HG02870 (cell line): ENCODE measurements at regions not wholly inside any gene's neighbourhood (a gene's known extent, or its start where the extent isn't known, plus 50 kb on each side); places are given as distances from the start of the nearest gene placed in this dataset.

Experiments
- ATAC-seq: cut with Tn5 transposase; IDR thresholded peaks from one replicate; pipeline ENCODE4 v1.9.1; 2021; ENCODE audit warnings: mild to moderate bottlenecking, moderate library complexity; ENCODE audit not compliant: unreplicated experiment

DNA sequence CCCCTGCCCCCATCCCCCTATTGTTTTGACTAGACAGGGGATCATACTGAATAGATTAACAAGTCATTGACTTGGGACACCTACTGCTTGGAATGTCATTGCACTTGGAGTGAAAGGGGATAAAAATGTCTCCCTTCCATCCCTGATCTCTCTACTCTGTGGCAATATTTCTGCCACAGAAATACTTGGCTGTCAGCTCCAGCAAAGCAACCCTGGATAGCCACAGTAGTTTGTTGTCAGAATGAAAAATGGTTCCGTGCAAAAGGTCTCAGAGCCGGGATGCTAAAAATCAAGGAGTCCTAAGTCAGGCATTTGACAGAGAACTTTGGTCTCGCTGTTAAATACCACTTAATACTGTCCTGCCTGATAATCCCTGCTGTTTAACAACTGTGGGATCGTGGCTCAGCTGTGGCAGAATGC, 722.0 kb upstream of the SOX9 start:
- ATAC-seq: no peak

DNA sequence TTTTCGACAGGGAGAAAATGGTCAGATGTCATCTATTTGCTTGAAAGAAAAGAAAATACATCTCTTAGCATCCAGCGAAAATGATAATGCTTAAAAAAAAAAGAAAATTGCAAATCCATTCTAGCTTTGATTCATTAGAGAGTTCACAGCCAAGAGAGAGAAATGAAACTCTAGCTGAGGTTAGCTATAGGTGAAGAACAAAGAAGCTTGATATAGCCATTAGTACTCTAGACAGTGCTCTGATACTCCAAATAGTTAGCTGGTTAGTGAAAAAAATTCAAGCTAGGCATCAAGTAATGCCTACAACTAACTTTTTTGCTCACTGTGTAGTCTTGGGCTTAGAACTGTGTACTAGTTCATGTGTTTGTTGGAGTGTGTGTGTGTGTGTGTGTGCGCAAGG, 721.6 kb upstream of the SOX9 start:
- no peak for ATAC-seq

DNA sequence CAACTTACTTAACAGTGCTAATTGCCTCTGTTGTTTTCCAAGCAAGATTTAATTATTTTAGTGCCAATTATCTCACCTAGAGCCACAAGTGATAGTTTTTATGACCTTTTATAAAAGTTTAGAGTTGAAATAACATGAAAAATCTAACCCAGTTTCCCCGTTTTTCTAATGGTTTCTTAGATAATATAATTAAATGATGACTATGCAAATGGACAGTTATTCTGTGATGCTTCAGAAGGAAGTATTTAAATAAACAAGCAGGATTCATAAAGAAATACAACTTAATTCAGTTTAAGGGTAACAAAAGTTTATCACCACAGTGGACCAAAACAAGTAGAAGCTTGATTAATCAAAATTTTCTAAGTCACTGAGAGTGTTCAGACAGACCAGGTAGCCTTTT, 721.2 kb upstream of the SOX9 start:
- ATAC-seq: no peak

DNA sequence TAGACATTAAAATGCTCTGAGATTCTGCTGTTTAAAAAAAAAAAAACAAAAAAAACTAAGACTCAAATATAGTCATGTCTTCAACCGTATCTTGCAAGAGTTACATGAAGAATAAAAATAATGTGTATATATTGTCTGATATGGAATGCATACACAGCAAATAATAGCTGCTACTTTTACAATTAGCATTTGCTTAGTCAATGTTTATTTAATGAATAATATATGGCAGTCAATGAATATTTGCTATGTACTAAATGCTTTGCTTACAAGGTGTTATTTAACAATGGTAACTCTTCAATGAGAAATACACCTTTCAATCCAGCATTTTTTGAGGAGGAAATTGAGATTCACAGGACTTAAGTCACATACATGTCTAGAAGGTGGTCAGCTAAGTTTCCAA, 718.8 kb upstream of the SOX9 start:
- ATAC-seq: no peak

DNA sequence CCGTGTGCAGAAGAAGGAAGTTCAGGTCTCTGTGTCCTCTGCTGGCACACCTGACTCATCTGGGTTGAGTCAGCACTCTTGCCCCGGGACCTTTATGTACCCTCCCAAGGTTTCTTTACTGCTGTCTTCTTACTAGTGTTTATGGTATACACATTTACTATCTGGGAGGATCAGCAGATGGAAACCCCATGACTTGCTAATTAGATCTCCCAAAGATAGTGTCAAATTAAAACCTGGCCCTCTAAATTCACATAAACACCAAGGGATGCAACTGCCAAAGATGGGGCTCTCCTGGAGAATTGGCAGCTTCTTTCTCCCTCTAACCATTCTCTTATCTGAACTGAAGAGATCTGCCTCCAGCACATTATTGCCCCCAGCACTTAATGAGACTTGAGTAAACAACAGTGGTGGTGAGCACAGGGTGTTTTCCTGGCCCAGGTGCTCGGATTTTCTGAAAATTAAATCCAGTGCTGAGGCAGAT, 718.1 kb upstream of the SOX9 start:
- ATAC-seq: no peak

DNA sequence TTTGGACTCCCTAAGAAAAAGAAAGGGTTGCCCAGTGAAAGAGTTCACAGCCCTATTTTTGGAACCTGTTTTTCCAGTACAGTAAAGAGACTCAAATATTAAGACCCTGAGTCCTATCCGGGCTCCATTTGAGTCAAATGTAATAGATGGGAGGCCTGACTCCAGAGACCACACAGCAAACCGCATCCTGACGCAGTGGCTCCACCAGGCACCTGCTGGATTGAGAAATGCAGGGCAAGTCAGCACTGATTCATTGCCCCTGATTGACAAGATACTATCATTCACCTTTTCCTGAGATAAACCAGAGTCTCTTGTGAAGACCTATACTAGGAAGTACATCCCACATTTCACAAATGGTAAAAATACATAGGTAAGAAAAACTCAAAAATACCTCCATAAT, 715.7 kb upstream of the SOX9 start:
- no peak for ATAC-seq

DNA sequence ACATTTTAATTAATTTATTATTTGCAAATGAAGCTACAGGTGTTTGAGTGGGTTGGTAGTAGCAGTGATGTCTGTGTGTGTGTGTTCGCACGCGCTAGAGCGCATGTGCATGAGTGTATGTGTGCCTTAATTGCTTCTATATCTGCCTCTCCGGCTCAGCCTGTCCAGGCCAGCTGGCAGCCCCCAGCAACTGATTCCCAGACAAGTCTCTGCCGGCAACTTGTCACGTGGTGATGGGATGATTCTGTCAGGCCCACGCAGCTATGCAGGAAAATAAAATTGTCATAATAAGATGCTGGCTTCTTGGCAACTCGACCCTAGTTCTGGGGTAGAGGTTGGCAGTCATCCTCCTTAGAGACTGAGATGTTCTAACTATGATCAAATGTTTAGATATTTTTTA, 712.8 kb upstream of the SOX9 start:
- no peak for ATAC-seq

DNA sequence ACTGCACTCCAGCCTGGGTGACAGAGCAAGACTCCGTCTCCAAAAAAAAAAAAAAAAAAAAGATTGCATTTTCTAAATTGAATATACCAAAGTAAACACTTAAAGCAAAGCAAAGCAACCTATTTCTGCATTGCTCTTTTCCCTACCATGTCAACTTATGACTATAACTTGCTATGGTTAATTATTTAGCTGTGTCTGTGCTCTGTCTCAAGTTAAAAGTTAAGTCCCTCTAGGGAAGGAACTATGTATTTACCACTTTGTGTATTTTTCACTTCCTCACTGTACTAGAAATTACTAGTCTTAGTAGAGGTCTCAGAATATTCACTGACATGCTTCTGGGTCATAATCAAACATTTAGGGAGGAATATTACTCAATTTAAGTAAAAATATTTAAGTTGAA, 711.7 kb upstream of the SOX9 start:
- ATAC-seq: no peak

DNA sequence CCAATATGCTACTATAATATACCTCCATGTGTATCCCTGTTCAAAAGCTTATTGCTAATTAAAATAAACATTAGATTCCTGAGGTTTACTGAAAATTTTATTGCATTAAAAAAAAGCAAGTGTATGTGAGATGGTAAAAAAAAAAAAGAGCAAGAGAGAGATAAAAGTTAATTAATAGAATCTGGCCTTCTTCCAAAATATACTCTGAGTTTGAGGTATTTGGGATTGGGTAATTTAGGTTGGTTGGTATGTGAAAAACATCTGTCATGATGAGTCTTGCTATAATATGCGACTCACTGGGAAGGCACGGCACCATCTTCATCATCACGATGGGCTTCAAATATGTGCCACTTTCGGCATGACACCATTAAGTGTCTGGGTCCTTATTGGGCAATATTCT, 711.1 kb upstream of the SOX9 start:
- ATAC-seq: no peak

DNA sequence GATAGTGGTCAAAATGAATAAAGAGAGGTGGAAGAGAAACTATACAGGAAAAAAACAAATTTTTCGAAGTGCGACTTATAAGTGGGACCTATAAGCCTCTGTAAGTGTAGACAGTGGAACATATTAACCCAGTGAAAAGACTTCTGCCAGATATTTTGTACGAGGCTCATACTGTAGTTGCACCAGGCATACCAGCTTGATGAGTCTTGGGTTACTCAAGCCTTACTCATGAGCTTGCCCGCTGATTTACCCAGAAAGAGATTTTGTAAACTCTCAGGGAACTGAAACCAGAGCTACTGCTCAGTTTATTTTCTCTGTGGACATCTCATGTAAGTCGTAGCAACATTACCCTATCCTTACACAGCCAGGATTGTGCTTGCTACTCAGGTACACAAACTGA, 708.0 kb upstream of the SOX9 start:
- no peak for ATAC-seq

DNA sequence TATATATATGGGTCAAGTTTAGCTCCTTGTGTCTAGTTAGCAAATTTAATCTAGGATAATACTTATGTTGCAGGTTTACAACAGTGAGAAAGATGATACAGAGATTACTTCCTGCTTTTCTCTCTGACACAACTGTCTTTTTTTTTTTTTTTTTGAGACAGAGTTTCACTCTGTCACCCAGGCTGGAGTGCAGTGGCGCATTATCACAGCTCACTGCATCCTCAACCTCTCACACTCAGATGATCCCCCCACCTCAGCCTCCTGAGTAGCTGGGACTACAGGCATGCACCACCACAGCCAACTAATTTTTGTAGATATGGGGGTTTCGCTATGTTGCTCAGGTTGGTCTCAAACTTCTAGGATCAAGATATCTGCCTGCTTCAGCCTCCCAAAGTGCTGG, 706.9 kb upstream of the SOX9 start:
- ATAC-seq: no peak

DNA sequence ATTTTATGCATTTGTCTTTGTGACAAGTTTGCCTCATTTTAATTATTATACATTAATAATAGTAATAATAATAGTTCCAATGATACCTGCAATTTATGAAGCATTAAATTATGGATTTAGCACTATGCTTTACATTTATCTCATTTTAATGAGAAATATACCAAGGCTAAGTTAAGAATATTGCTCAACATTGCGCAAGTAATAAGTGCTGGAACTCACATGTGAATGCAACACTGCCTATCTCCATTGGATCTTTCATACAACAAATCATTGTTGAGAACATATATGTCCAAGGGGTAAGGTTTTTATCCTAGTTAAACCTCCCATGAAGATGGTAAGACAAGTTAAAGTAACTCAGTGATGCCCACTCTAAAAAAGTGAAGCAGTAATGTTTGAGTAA, 703.7 kb upstream of the SOX9 start:
- no peak for ATAC-seq

DNA sequence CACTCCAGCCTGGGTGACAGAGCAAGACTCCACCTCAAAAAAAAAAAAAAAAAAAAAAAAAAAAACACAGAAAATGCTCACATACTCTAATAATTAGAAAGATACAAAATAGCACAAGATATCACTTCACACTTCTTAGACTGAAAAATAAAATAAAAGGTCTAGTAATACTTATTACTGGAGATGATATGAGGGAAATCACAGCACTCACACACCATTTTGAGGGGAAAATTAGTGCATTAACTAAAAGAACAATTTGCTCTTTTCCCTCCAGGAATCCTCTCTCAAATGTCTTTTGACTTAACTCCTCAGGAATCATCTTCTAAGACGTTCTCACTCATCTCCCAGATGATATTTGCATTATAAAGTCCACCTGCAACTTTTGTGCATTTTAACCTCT, 697.9 kb upstream of the SOX9 start:
- no peak for ATAC-seq

DNA sequence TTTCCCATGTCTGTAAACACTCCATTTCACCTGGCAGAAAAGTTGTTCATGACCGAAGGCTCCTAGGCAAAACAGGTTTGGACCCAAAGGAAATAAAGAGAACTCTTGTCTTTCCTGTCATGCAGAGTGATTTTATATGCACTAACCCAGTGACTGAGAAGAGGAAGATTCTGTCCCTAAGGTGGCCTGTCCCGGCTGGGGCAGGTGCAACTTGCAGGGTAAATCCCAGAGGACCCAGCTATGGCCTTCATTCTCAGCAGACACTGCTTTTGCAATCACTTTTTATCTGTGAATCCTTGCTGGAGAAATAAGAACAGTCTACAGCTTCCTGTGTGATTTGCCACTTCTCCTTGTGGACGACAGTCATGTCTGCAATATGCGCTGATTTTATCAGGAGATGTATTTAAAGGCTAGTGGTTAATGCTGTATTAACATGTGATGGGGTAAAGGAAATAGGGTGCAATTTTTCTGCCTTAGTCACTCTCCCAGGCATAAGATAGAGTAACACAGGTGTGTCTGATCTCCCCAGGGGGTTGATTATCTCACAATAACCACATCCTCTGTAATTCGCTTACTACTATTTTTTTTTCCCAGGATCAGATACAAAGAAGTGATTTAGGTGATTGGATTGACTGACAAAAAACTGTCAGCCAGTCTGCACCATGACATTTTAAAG, 696.8 kb upstream of the SOX9 start:
- no peak for ATAC-seq

DNA sequence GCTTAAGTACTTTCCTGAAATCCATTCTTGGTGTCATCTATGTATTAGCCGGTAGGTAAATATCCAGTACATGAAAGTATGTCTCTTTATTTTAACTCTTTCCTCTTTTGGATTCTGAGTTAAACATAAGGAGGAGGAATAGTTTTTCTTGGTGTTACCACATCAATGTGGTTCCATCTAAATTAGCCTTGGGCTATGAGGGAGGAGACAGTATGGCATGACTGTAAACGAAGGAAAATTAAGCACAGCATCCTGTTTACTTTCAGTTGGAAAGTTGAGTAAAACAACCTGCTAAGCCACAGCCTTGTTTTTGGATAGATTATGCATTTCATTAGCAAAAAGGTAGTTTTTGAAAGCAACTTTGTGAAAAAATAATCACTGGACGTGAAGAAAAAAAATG, 693.0 kb upstream of the SOX9 start:
- no peak for ATAC-seq

DNA sequence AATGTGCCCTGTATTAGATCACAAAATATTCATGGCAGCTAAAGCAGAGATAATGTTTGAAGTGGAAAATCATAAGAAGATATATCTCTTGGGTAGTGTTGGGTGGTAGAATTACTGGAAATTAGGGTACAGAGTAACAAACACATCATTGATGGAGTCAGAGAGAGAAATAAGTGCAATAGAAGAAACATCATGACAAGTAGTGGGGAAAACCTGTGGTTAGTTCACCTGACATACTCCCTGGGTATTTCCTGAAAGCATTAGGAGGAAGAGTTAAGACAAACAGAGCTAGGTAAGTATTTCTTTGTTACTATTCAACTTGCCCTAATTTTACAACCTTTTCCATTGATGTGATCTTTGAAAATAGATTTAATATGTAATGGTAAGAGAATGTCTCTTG, 691.9 kb upstream of the SOX9 start:
- no peak for ATAC-seq

DNA sequence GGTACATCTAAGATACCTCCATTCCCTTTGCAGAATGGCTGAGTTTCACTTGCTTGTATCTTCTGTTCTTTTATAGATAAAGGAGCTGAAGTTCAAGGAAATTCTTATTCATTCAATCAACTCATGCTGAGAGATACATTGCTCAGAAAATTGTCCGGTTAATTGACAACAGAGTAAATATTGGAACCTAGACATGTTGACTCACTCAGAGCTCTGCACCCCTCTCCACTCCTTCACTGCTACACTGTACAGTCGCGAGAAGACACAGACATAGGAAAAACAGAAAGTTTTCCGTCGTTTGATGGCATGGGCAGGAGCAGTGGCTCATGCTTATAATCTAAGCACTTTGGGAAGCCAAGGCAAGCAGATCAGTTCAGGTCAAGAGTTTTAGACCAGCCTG, 690.5 kb upstream of the SOX9 start:
- ATAC-seq: no peak

DNA sequence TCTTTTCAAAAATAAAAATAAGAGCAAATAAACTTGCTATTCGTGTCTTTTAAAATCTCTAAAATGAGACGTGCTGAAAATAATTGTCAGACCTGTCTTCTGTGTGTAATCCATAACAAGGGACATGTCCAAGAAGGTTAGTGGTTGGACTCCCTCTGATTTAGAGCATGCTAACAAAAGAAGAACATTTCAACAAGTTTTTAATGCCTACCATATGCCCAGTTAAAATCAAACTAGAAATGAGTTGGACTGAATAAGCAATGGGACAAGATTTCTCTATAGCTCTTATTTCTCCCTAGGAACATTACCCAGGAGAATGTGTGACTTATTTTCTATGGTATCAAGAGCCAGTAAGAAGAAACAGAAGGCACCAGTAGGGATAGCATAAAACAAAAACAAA, 689.7 kb upstream of the SOX9 start:
- no peak for ATAC-seq

DNA sequence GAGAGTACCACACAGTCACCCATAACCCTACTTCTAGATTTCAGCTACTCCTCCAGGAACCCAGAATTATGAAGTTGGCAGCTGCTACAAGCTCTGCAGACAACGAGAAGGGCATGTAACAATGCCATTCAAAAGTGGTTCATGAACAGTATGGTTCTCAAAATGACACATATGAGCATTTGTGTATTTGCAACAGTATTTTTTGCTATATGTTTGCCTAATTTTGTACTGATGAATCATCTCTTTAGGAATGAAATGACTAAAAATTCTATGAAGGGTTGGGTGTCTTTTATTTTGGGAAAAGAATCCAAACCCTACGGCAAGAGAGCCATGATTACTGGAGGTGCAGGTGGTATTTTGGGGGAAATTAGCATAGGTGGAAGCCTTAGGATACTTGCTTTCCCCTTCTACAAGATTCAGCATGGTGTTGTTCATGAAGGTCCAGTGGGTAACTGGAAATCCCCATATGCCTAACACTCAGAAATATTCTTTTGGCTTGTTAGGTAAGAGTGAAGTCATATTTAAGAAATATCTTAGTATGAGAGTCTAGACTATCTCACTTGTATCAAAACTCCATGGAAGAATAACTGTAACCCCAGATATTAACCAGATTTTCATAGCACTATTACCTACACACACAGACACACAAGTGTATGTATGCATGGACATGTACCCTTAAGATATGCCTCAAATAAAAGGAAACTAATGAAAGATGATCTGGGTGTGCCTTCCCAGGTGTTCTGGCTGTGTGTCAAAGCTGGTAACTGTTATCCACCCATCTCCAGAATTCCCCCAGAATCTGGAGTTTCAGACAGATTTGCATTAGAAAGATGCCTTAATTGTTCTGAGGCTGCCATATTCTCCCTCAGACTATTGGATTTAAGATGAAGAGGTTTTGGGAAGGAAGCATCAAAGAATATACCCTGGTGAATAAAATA, 688.2 kb upstream of the SOX9 start:
- ATAC-seq: no peak

DNA sequence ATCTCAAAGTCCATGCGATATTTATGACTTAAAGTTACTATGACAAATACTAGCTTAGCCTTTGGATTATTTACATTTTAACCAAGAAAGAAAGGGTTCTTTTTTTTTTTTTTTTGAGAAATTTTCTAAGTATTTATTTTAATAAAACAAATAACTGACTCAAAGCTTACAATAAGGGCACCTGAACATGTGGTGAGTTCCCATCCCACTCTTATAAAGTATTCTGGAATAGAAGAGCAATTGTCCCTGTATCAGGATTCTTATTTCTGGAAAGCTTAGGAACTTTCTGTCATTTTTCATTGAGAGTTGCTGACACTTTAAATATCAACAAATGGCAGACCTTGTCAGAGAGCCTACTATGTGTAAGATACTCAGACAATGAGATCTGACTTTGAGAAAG, 686.1 kb upstream of the SOX9 start:
- no peak for ATAC-seq

DNA sequence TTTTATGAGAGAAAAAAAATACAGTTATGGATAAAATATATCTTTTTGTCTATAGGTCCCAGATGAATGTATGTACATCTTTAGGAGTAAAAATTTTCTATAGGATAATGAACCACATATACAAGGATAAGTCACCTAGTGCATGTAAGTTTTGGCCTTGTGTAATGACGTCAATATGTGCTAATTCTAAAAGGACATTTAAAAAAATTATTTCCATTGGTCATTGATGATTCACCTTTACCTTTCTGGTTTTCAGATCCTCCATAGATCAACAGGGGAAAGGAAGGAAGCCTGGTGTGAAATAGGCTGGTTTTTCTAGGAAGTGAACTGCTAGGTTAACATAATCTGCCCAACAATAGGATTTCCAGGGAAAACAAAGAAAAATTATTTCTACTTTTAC, 684.3 kb upstream of the SOX9 start:
- ATAC-seq: no peak

DNA sequence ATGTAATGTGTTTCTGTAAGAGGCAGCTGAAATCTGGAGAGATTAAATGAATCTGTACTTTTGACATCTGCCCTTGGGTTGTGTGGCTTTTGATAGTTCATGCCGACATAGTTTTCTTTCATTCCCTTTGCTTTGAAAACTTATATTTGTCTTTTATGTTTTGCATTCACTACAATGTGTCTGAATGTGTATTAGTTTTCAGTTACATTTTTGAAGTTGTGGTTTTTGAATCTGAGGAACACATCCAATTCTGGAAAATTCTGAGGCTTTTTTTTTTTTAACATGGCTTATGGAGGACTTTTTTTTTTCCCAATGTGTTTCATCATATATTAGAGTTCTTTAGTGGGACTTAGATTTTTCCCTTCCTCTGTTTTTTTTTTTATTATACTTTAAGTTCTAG, 683.7 kb upstream of the SOX9 start:
- no peak for ATAC-seq
